HG02763 (cell line): ENCODE measurements at regions not wholly inside any gene's neighbourhood (a gene's known extent, or its start where the extent isn't known, plus 50 kb on each side); places are given as distances from the start of the nearest gene placed in this dataset.
"Not testable (repeated sequence)": the region's sequence is repeated elsewhere in the genome, so short reads cannot be mapped to it uniquely, and the experiment has no call there.

Experiments used
- ATAC-seq: cut with Tn5 transposase; IDR thresholded peaks from one replicate; pipeline ENCODE4 v1.9.1; 2021; ENCODE audit warnings: mild to moderate bottlenecking, moderate library complexity; ENCODE audit not compliant: unreplicated experiment

DNA sequence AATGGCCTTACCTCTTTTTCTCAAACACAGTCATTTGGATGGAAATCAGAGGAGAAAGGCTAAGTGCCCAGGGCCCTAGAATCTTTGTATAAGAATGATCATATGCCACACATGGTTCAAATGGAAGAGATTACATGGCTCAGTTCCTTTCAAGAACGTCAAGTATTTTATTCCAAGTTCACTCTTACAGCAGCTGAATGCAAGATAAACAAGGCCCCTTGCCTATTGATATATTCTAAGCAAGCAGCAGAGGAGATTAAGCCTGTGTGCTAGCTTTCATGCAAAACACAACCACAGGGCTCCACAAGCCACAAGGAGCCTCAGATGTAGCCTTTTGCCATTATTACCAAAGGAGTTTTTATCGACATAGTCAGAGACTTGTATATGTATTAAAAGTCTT is 55.3 kb upstream of the SLCO6A1 start:
- ATAC-seq, result no peak

DNA sequence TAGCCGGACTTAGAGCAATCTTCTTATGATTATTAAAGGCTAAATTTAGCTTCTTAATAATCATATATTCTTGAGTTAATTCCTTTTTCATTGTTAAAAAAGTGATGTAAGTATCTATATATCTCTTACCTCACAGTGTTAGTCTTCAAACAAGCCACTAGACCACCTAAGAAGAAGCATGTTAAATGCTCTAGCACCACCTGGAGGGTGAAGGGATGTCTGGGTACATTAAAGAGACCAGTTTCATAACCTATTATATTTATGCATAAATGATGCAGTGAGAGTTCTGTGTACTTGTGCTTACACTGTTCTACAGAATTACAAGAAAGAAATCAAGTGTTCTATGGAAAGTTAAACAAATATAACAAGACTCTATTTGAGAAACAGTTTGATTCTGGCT is 55.9 kb upstream of the SLCO6A1 start:
- no peak for ATAC-seq

DNA sequence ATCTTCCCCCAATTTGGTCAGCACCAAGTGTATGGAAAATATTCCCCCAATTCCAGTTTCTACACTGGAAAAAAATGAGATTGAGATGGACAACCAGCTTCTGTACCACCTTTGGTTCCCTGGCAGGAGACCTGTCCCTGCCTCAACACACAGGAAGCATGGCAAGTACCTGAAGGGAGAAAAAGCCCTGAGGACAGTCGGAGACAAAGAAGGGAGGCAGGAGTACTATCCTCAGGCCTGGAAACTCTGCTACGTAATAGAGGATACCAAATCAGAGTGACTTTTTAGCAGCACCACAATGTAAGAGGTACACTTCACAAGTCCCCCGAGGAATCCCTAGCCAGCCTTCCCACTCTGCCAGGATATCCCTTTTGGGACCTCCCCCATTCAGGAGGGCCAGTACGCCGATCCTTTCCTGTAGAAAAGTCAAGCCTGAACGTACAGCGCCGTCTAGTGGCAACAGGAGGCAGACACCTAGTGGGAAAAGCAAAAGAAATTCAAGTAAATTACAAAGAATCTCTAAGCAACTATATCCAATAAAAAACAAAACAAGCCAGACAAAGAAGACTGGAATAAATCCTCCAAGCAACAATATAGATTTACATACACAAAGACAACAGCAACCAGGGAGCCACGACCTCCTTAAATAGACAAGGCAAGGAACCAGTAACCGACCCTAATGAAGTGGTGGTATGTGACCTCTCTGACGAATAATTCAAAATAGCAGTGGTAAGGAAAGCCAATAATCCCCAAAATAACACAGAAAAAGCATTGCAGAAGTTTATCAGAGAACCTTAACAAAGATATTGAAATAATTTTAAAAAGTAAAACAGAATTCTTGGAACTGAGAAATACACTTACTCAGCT is 63.3 kb upstream of the SLCO6A1 start:
- ATAC-seq, result no peak

DNA sequence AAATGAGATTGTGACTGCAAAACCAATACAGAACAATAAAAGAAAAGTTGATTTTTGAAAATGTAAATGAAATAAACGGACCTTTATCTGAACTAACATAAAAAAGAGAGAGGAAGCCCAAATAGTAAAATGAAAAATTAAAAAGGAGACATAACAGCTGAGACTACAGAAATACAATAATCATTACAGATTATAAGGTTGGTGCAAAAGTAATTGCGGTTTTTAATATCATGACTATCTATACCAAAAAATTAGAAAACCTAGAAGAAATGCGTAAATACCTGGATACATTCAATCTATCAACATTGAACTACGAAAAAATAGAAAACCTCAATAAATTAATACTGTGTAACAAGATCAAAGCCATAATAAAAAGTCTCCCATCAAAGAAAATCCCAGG is 71.9 kb upstream of the SLCO6A1 start:
- ATAC-seq, result no peak

DNA sequence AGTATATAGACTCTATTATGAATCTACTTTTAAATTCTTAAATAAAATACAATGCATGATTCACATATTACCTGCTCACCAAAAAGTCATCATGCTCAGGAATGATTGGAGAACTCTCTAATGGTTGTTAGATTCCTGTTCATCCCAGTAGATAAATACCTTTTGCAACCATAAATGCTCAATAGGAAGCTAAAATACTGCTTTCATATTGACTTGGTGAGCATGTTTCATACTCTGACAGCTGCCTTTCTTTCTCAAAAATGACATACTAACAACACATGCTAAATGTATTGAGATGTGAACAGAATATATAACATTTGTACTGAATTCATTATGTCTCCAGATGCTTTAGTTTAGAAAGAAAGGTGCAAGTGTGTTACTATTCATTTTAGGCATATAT is 79.6 kb upstream of the SLCO6A1 start:
- no peak for ATAC-seq

DNA sequence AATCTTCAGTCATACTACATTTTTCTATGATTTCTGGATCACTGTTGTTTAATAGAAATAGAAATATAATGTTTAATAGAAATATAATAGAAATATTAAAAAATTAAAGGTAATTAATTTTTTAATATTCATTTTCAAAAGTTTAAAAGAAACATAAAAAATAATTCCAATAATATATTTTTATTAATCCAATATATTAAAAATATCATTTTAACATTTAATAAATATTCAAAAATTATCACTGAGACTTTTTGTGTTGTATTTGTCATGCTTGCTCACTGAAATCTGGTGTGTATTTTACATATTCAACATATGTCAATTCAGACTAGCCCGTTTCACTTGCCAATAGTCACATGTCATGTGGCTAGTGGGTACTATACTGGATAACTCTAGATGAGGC is 80.6 kb upstream of the SLCO6A1 start:
- no peak for ATAC-seq

DNA sequence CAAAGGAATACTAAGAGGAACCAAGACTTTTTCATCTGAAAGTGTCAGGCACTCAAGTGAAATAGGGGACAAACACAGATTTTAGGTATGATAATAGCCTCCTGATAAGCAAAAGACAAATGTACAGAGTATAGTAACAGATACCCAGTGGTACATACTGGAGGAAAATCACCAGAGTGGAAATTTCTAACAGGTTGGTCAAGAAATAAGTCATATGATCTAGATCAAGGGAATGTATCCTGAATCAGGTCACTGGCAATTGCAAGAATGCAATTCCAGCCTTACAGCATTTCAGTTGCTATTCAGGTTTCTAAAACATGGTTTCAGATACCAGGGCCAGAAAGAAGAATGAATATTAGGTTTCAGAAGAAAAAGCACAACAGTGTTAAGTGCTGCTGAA is 82.2 kb upstream of the SLCO6A1 start:
- no peak for ATAC-seq

DNA sequence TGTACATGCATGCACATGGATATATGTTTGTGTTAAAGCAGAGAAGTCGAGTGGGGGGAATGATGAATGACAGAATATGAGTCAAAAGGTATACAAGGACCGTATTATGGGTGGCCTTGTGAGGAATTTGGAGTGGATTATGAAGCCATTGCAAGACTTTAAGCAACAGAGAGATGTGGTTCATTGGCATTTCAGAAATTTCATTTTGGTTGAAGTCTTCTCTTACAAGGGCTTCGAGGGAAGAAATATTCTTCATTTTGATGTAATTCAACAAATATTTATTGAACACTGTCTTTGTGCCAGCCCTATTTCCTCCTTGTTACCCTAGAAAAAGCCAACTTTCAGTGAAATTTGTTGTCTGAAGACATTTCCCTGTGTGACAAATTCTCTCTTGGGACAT is 83.9 kb upstream of the SLCO6A1 start:
- no peak for ATAC-seq

DNA sequence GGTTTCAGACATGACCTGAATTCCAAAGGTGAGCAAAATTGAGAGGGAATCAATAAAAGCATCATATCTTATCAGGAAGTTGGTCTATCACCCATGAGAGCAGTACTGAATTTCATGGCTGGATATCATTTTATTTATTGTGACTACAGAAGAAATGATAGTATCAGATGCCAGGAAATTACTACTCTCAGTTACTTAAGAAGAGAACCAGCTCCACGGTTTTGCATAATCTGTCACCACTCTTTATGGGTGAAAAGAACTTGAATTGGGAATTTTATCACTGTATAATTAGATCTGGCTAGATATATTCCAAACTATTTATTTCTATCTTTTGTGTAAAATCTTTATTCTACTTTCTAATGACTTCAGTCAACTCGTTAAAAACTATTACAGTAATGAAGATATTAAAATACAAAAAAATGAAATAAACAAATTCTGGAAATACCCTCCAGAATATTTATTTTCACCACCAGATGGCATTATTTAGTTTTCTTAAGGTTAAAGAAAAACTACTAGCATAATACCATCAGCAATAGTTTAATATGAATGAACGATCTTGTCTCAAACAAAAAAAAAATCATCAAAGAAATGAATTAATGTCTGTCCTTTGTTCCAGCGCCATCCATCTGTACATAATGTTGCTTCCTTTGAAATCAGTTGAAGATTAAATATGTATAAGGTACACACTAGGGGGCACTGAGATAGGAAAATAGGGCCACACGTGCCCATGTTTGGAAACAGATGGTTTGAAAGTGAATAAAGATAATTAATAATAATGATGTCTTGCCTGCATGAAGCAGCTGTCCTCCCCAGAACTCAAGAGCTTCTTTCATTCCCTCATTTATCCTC is 84.7 kb upstream of the SLCO6A1 start:
- no peak for ATAC-seq

DNA sequence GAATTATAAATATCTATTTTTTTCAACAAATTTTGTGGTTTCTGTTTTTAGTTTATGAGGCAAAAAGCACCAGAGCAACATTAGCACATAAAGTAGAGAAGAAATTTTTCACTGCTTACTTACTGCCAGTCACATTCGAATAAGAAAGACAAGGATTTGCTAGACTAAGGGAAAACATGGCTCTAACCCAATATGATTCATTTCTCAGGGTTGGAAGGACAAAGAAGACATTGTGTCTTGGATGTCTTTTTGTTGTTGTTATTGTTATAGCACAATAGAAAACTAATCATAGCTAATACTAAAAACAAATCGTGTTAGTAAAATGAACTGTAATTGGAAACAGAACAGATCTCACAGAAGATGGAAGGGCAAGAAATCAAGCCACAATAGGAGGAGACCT is 90.9 kb upstream of the SLCO6A1 start:
- ATAC-seq, result no peak

DNA sequence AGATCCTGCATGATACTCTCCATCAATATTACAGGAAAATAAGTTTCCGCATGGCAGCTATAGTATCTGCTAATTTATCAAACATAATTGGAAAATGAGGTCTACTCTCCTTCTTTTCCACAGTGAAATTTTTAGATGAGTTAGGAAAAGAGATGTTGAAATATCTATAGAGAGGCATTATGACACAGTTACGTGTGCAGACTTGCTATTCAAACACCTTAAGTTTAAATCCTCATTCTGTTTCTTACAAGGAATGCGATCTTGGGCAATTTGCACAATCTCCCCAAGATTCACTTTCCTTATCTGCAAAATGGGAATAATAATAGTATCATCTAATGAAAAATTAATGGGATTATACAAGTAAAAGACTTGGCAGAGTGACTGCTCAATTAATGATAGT is 91.7 kb upstream of the SLCO6A1 start:
- no peak for ATAC-seq

DNA sequence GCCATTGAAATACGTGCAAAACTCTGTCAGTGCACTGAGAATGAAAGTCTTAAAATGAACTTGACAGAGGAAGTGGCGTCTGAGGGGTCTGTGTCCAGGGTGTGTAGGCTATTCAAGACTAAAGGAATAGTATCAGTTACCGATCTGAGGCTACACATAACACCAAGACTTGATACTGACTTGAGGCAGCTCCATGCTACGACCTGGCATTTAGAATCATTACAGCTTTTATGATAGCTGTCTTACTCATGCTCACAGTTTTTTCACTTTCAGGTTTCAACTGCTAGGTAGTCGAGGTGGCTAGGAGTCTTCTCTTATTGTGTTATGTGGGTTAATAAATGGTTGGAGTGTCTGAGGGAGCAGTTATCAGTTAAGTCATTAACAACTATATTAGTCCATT is 92.8 kb upstream of the SLCO6A1 start:
- peak; percentile 69 for ATAC-seq

DNA sequence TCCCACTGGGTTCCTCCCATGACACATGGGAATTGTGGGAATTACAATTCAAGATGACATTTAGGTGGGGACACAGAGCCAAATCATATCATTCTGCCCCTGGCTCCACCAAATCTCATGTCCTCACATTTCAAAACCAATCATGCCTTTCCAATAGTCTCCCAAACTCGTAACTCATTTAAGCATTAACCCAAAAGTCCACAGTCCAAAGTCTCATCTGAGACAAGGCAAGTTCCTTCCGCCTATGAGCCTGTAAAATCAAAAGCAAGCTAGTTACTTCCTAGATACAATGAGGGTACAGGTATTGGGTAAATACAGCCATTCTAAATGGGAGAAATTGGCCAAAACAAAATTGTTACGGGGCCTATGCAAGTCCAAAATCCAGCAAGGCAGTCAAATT is 93.8 kb upstream of the SLCO6A1 start:
- not testable (repeated sequence) for ATAC-seq

DNA sequence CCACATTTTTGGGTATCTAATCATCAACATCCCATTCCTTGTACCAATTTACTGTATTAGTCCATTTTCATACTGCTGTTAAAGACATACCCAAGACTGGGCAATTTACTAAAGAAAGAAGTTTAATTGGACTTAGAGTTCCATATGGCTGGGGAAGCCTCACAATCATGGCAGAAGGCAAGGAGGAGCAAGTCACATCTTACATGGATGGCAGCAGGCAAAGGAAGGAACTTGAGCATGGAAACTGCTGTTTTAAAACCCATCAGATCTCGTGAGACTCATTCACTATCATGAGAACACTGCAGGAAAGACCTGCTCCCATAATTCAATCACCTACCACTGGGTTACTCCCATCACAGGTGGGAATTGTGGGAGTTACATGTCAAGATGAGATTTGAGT is 95.4 kb upstream of the SLCO6A1 start:
- ATAC-seq, result no peak

DNA sequence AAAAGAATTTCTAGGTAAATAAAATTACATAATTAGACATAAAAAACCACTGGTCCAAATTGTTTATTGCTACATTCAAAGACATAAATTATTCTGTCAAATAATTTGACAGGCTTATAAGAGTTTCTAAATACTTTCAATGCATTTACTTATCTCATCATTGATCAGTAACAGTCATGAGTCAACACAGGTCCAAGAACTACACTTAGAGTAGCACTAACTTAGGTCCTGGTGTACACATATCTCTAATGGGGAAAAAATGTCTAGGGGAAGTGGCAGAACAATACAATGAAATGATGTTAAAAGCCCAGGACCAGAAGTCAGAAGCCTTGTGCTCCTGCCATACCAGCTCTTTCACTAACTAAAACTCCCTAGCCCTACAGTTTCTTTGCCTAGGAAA is 96.5 kb upstream of the SLCO6A1 start:
- ATAC-seq, result no peak

DNA sequence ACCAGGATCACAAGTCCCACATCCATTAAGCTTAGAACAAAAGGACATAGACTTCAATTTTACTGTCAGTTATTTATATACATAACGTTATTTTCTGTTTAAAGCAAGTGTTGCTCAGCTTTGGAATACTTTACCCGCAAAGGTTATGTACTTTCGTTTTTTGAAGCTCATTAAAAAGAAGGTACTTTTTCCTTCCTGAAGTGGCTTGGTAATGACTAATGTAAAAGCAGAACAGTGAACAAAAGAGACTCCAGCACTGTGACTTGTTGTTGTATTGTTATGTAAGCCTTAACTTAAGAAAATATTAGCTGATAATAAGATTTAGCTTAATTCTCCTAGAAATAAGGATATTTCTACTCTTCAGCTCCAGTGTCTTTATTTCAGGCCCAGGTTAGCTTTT is 97.3 kb upstream of the SLCO6A1 start:
- peak; percentile 75 for ATAC-seq

DNA sequence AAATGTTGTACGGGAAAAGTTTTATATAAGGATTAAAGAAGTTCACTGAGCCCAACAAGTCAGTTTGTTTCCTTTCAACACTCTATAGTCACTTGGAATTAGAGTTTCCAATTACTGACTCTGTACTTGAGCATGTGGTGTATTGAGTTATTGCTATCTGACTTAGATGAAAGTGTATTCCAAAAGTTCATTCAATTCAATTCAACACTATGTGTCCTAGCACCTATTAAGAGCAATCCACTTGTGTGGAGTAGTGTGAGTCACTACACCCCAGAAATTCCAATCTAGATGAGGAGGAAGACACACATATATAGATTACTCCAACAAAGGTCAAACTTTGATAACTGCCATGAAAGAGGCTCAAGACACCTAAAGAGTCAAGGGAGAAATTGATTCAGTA is 98.2 kb upstream of the SLCO6A1 start:
- ATAC-seq, result no peak

DNA sequence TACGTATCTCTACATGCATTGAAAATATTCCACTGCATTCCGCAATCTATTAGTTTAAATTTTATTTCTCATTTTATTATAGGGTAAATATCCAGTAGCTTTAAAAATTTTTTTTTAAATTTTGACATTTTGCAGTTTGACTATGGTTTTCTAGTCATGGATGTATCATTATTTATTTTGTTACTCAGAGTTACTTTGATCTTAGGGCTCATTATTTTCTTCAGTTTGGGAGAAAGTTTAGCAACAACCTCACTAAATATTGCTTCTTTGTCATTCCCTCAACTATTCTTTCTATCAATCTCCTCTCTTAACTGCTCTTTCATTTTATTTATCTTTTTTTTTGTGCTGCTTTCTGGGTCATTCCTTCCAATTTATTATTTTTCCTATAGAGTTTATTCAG is 100.5 kb upstream of the SLCO6A1 start:
- no peak for ATAC-seq

DNA sequence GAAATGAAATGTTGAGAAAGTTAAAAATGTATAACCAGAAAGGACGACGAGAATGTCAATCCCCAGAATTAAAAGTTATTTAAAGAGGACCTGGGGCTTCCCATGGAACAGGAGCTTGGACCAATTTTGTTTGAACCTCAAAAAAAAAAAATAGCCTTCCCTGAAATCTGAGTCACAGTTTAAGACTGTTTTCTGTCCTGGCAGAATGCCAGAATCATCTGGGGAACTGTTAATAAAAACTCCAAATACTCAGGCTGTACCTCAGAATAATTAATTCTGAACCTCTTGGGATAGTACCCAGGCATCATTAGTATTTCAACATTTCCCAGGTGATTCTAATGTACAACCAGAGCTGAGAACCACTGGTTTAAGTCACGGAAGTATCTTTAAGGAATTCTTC is 102.2 kb upstream of the SLCO6A1 start:
- ATAC-seq, result no peak

DNA sequence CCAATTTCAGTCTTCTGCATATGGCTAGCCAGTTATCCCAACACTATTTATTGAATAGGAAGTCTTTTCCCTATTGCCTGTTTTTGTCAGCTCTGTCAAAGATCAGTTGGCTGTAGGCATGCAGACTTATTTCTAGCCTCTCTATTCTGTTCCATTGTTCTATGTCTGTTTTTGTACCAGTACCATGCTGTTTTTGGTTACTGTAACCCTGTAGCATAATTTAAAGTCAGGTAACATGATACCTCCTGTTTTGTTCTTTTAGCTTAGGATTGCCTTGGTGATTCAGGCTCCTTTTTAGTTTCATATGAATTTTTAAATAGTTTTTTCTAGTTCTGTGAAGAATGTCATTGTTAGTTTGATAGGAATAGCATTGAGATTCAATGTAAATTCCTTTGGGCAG is 104.9 kb upstream of the SLCO6A1 start:
- ATAC-seq, result no peak

DNA sequence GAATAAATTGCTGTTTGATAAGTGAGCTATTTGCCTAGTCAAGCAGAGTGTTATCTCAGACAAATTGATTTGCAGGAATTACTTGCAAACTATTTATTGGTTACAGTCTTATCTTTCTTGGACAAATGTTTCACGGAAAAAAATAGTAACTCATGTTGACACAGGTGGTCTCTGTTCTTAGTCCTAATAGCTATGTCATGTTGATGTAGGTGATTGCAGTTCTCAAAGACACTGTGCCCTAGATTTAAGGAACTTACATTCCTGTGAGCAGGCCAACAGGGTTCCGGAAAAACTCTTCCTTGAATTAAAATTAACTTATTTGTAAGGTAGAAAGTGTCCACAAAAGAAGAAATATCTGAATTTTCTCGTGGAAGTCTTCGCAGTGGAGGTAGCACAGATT is 109.6 kb upstream of the SLCO6A1 start:
- no peak for ATAC-seq

DNA sequence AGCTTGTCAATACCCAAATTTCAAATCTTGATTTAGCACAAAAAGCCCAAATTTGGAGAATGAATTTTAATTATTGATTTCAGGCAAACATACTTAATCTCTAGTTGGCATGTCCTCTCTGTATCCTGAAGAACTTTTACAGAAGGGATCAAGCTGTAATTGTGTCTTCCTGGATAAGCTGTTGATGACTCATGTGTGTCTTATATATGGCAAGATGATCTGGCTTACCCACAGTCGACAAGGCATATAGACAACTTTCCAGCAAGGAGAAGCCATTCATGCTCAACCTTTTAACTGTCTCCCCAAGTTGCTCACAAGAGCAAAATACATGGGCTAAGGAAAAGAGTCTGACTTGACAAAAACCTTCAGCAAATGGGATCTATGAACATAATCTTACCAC is 112.5 kb upstream of the SLCO6A1 start:
- no peak for ATAC-seq
